AG04449 (cell line): ENCODE measurements at regions not wholly inside any gene's neighbourhood (a gene's known extent, or its start where the extent isn't known, plus 50 kb on each side); places are given as distances from the start of the nearest gene placed in this dataset.

Source experiments
- CTCF ChIA-PET: fragments of 350-600 bp; formaldehyde crosslinking; extraction: SDS; loops from one replicate; lab custom pipeline; 2021; ENCODE audit warnings: antibody characterized with exemption; lab: Yijun Ruan, JAX
- POLR2A ChIA-PET: fragments of 400-600, 350-600 bp; formaldehyde crosslinking; extraction: SDS; loops from one replicate; lab custom pipeline; 2020; ENCODE audit warnings: antibody characterized with exemption, inconsistent platforms; lab: Yijun Ruan, JAX
- DNase-seq: peaks from one replicate; pipeline ENCODE4 v3.0.0-alpha.2; 2010; ENCODE audit warnings: low read depth, low spot score
- H3K4me3 ChIP-seq: 2 replicates; pipeline ENCODE4 v1.5.1; 2011; ENCODE audit warnings: low read depth, mild to moderate bottlenecking, control low read depth, low read length
- CTCF ChIP-seq: IDR thresholded peaks from one replicate; pipeline ENCODE4 v1.5.1; 2011; ENCODE audit warnings: mild to moderate bottlenecking, moderate library complexity, low read length, control low read depth, inconsistent platforms; ENCODE audit not compliant: insufficient read depth; ENCODE audit errors: missing control alignments

- CTCF ChIA-PET = no interaction called here
- POLR2A ChIA-PET = no interaction called here
- no peak overlapping the region for H3K4me3 ChIP-seq
- no peak for DNase-seq
- no peak for TF ChIP-seq CTCF
Observed at GRCh38 chr1:29504709-29505410, 268.5 kb downstream of the PTPRU start.

GRCh38 chr1:29504196-29504595, 267.9 kb downstream of the PTPRU start:
- DNase-seq = no peak
- no peak overlapping the region for H3K4me3 ChIP-seq
- ChIA-PET POLR2A (no interaction called here), CTCF (interaction anchor here (0.9 to 1.6 kb wide), 2 partner anchors 22 to 194 kb away, joined by 3 read pairs; no protein-coding TSS in a partner anchor)
- TF ChIP-seq CTCF = no peak

GRCh38 chr1:29502911-29503840, 266.9 kb downstream of the PTPRU start:
- POLR2A ChIA-PET = no interaction called here
- TF ChIP-seq CTCF = no peak
- CTCF ChIA-PET = interaction anchor here (0.9 to 1.6 kb wide), 2 partner anchors 23 to 195 kb away, joined by 3 read pairs; no protein-coding TSS in a partner anchor
- no peak overlapping the region for H3K4me3 ChIP-seq
- DNase-seq = no peak

- no peak for DNase-seq
- no peak for TF ChIP-seq CTCF
- ChIA-PET CTCF (interaction anchor here (1.0 to 1.6 kb wide), 2 partner anchors 196 to 267 kb away, joined by 3 read pairs; no protein-coding TSS in a partner anchor), POLR2A (no interaction called here)
- no peak overlapping the region for H3K4me3 ChIP-seq
Observed at GRCh38 chr1:29502225-29502910, 266.0 kb downstream of the PTPRU start.

GRCh38 chr1:29501227-29501976, 265.1 kb downstream of the PTPRU start:
- ChIA-PET POLR2A (no interaction called here), CTCF (interaction anchor here (1.0 kb wide), 1 partner anchor 268 kb away, joined by 3 read pairs; no protein-coding TSS in a partner anchor)
- no peak overlapping the region for H3K4me3 ChIP-seq
- no peak for TF ChIP-seq CTCF
- no peak for DNase-seq
